Thyroid gland (tissue), 4 donors: ENCODE measurements at regions not wholly inside any gene's neighbourhood (a gene's known extent, or its start where the extent isn't known, plus 50 kb on each side); places are given as distances from the start of the nearest gene placed in this dataset.

Experiments used
- POLR2A ChIP-seq, 2 donors: fragments of 450-650 bp; IDR thresholded peaks; one replicate each; pipeline ENCODE4 v1.6.1; 2017; ENCODE audit warnings: antibody characterized with exemption in 2 of 2, mild to moderate bottlenecking in 2 of 2, moderate library complexity in 1 of 2
- TF ChIP-seq, protein P1 (sequence below), 6 experiments: fragments of 200-600 bp in 3 of 6; fragments of 450-650 bp in 3 of 6; sonication (generic) in 3 of 6; IDR thresholded peaks; one replicate each; pipeline ENCODE4 v1.5.1; 2016 to 2019; ENCODE audit warnings: antibody characterized with exemption in 6 of 6, mild to moderate bottlenecking in 2 of 6, inconsistent platforms in 1 of 6, moderate library complexity in 1 of 6

- TF ChIP-seq, protein P1, sequence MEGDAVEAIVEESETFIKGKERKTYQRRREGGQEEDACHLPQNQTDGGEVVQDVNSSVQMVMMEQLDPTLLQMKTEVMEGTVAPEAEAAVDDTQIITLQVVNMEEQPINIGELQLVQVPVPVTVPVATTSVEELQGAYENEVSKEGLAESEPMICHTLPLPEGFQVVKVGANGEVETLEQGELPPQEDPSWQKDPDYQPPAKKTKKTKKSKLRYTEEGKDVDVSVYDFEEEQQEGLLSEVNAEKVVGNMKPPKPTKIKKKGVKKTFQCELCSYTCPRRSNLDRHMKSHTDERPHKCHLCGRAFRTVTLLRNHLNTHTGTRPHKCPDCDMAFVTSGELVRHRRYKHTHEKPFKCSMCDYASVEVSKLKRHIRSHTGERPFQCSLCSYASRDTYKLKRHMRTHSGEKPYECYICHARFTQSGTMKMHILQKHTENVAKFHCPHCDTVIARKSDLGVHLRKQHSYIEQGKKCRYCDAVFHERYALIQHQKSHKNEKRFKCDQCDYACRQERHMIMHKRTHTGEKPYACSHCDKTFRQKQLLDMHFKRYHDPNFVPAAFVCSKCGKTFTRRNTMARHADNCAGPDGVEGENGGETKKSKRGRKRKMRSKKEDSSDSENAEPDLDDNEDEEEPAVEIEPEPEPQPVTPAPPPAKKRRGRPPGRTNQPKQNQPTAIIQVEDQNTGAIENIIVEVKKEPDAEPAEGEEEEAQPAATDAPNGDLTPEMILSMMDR (IDR thresholded peaks at IDR 0.05), result no peak
- TF ChIP-seq POLR2A (IDR thresholded peaks at IDR 0.05), result no peak
Measured at GRCh38 chr1:81556968-81557367, 243.8 kb upstream of the ADGRL2 start.
